Lung (tissue), 11 donors: ENCODE measurements at regions not wholly inside any gene's neighbourhood (a gene's known extent, or its start where the extent isn't known, plus 50 kb on each side); places are given as distances from the start of the nearest gene placed in this dataset.

ENCODE experiments used
- ATAC-seq: fragments of 200-7000 bp; cut with Tn5 transposase; one replicate; pipeline ENCODE4 v1.9.1; 2020; ENCODE audit warnings: moderate number of reproducible peaks; ENCODE audit not compliant: insufficient read depth, low FRiP score
- DNase-seq, 3 donors: peaks; one replicate each; pipeline ENCODE4 v3.0.0-alpha.2; 2013 to 2017
- H3K27ac ChIP-seq, 2 donors: one replicate each; pipeline ENCODE4 v1.5.1; 2013; ENCODE audit warnings: mild to moderate bottlenecking in 2 of 2, moderate library complexity in 2 of 2, control low read depth in 1 of 2, inconsistent platforms in 1 of 2, low read depth in 1 of 2, low read length in 1 of 2
- H3K27me3 ChIP-seq, 3 donors: one replicate each; pipeline ENCODE4 v1.5.1; 2013; ENCODE audit warnings: low read length in 2 of 3; ENCODE audit not compliant: control insufficient read depth in 3 of 3, insufficient read depth in 3 of 3
- H3K36me3 ChIP-seq, 4 donors: one replicate each; pipeline ENCODE4 v1.5.1; 2013; ENCODE audit warnings: low read length in 4 of 4, mild to moderate bottlenecking in 1 of 4, moderate library complexity in 1 of 4; ENCODE audit not compliant: control insufficient read depth in 4 of 4, insufficient read depth in 4 of 4
- H3K4me1 ChIP-seq, 5 donors: one replicate each; pipeline ENCODE4 v1.5.1; 2013; ENCODE audit warnings: low read length in 5 of 5, mild to moderate bottlenecking in 2 of 5, moderate library complexity in 1 of 5; ENCODE audit not compliant: control insufficient read depth in 5 of 5, insufficient read depth in 5 of 5
- H3K4me3 ChIP-seq: one replicate; pipeline ENCODE4 v1.5.1; 2013; ENCODE audit warnings: mild to moderate bottlenecking, control low read depth, moderate library complexity
- H3K9ac ChIP-seq, 2 donors: one replicate each; pipeline ENCODE4 v1.5.1; 2013; ENCODE audit warnings: low read length in 2 of 2, control low read depth in 1 of 2; ENCODE audit not compliant: insufficient read depth in 1 of 2
- H3K9me3 ChIP-seq, 4 donors: one replicate each; pipeline ENCODE4 v1.5.1; 2013; ENCODE audit warnings: low read length in 3 of 4, mild to moderate bottlenecking in 1 of 4, moderate library complexity in 1 of 4; ENCODE audit not compliant: control insufficient read depth in 4 of 4, insufficient read depth in 3 of 4
- WGBS, 2 donors: extraction: QIAGEN DNeasy Blood & Tissue Kit; methylation state at CpG; one replicate each; pipeline ENCODE4 v1.1.7; 2013; 5-methylcytosine and 5-hydroxymethylcytosine counted together
- TF ChIP-seq, protein P1 (sequence below): IDR thresholded peaks from 2 replicates; pipeline ENCODE4 v1.5.1; 2012; ENCODE audit warnings: mild to moderate bottlenecking; ENCODE audit errors: control extremely low read depth, extremely low read depth
- donor health status: control.
- donor health status: control.
- donor health status: Bipolar disorder and iron deficiency.
- donor health status: healthy.
- donor health status: DM: yes; HTN: yes; CAD: no.

DNA sequence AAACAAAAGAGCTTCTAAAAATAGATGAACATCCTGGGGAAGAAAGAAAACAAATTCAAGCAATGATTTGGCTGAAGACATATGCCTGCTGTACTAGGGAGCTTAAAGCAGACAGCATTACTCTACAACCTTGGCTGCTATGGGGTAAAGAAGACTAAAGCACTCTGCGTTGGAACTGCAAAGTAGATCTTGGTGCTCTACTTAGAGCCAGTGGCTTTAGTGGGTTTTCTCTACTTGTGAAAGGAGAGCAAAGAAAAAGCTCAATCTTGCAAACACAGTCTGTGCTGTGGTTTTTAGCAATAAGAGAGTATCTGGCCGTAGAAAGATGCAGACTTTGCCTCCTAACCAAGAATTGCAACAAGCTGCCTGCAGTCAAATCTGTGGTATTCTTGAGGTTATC, 334.7 kb upstream of the NDST3 start:
- WGBS, 2 donors = 80 to 90% methylated on average over 2 of the region's 2 CpGs
- Histone ChIP-seq H3K27me3 (no peaks in the 10 kb centered on the region), H3K9me3 (no peaks in the 10 kb centered on the region), H3K27ac (no peak overlapping the region), H3K9ac (no peak overlapping the region), H3K4me3 (no peak overlapping the region), H3K4me1 (no peaks in the 10 kb centered on the region), H3K36me3 (no peaks in the 10 kb centered on the region)
- no peak for ATAC-seq
- TF ChIP-seq, protein P1, sequence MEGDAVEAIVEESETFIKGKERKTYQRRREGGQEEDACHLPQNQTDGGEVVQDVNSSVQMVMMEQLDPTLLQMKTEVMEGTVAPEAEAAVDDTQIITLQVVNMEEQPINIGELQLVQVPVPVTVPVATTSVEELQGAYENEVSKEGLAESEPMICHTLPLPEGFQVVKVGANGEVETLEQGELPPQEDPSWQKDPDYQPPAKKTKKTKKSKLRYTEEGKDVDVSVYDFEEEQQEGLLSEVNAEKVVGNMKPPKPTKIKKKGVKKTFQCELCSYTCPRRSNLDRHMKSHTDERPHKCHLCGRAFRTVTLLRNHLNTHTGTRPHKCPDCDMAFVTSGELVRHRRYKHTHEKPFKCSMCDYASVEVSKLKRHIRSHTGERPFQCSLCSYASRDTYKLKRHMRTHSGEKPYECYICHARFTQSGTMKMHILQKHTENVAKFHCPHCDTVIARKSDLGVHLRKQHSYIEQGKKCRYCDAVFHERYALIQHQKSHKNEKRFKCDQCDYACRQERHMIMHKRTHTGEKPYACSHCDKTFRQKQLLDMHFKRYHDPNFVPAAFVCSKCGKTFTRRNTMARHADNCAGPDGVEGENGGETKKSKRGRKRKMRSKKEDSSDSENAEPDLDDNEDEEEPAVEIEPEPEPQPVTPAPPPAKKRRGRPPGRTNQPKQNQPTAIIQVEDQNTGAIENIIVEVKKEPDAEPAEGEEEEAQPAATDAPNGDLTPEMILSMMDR = no peak
- peak in 1 of 3 donors; percentile 4 for DNase-seq

DNA sequence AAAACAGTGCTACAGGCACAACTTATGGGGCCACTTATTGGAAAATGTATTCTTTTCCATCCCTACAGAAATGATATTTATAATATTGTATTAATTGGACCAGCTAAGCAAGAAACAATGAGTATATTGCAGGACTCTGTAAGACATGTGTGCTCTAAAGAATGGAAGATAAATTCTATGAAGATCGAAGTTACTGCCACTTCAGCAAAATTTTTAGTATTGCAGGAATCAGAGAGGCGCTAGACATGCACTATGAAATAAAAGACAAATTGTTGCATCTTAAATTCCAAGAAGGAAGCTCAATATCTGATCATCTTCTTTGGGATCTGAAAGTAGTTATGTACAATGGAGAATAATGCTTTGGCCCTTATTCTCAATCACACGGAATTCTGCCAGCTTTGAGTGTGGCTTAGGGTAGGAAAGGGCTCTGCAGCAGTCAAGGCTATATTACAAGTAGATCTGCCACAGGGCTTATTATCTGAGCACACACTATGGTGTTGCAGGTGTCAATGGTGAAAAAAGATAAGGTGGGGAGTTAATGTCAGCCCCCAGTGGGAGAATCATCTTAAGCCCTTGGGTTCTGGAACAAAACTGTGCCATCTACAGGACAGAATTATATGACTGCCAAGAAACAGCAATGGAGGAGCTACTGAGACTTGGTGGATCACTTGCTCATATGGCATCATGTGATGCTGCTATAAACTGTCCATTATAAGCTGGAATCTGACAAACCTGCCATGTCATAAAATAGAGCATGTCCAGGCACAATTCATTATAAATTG, 334.0 kb upstream of the NDST3 start:
- TF ChIP-seq, protein P1 = no peak
- Histone ChIP-seq H3K4me1 (no peaks in the 10 kb centered on the region), H3K36me3 (no peaks in the 10 kb centered on the region), H3K27ac (no peak overlapping the region), H3K4me3 (no peak overlapping the region), H3K27me3 (no peaks in the 10 kb centered on the region), H3K9me3 (no peaks in the 10 kb centered on the region), H3K9ac (no peak overlapping the region)
- ATAC-seq = no peak
- no peak for DNase-seq
- WGBS, 2 donors = 85 to 91% methylated on average over 3 of the region's 3 CpGs

DNA sequence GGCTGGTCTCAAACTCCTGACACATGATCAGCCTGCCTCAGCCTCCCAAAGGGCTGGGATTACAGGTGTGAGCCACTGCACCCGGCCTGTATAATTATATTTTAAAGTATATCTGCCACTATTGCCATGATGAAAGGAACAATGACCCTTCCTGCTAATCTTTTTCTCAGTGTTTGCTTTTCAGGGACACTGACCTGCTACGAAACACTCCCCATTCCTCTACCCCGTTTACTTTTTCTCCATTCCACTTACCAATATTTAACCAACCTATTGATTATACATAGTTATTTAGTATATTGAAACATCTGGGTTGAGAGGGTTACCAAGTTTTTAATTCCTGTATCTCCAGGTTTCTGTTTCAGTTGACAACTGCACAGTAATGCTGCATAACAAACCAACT, 331.9 kb upstream of the NDST3 start:
- 63 to 81% methylated on average over 3 of the region's 3 CpGs for WGBS, 2 donors
- Histone ChIP-seq H3K27me3 (no peaks in the 10 kb centered on the region), H3K9me3 (peaks cover 0 to 3% (median 0%) of the 10 kb centered on the region in 4 donors), H3K4me3 (no peak overlapping the region), H3K36me3 (no peaks in the 10 kb centered on the region), H3K4me1 (no peaks in the 10 kb centered on the region), H3K9ac (no peak overlapping the region), H3K27ac (no peak overlapping the region)
- ATAC-seq (no peak), DNase-seq (no peak)
- TF ChIP-seq, protein P1 = no peak

DNA sequence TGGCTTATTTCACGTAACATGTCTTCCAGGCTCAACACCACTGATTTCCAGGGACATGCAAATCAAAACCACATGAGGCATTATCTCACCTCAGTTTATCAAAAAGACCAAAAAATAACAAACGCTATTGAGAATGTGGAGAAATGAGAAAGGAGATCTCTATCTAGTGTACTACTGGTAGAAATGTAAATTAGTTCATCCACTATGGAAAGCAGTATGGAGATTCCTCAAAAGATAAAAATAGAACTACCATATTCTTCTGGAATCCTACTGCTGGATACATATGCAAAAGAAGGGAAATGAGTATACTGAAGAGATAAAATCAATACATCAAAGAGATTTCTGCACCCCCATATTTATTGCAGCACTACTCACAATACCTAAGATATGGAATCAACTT, 329.6 kb upstream of the NDST3 start:
- H3K9me3 ChIP-seq = peaks cover 0 to 4% (median 0%) of the 10 kb centered on the region in 4 donors
- no peaks in the 10 kb centered on the region for H3K4me1 ChIP-seq
- no peak for ATAC-seq
- DNase-seq = no peak
- TF ChIP-seq, protein P1 = no peak
- H3K9ac ChIP-seq = no peak overlapping the region
- H3K4me3 ChIP-seq = no peak overlapping the region
- WGBS, 2 donors = 80 to 91% methylated on average over 2 of the region's 2 CpGs
- H3K27ac ChIP-seq = no peak overlapping the region
- no peaks in the 10 kb centered on the region for H3K36me3 ChIP-seq
- no peaks in the 10 kb centered on the region for H3K27me3 ChIP-seq
